Astrocyte of the cerebellum (primary cell): ENCODE measurements at regions not wholly inside any gene's neighbourhood (a gene's known extent, or its start where the extent isn't known, plus 50 kb on each side); places are given as distances from the start of the nearest gene placed in this dataset.

Experiments
- DNase-seq: peaks from one replicate; pipeline ENCODE4 v3.0.0-alpha.2; 2011; ENCODE audit warnings: low read depth
- H3K4me3 ChIP-seq: 2 replicates; pipeline ENCODE4 v1.5.1; 2011; ENCODE audit warnings: mild to moderate bottlenecking, low read depth, low read length, moderate library complexity
- in situ Hi-C: cut with HindIII; loops from 2 replicates; pipeline ENCODE4 v1.10.0; 2017; ENCODE audit warnings: low sequenced_read_pairs
- TF ChIP-seq, protein P1 (sequence below): IDR thresholded peaks from 2 replicates; pipeline ENCODE4 v1.5.1; 2012; ENCODE audit warnings: low read length, low read depth, moderate library complexity, mild to moderate bottlenecking; ENCODE audit errors: missing control alignments

DNA sequence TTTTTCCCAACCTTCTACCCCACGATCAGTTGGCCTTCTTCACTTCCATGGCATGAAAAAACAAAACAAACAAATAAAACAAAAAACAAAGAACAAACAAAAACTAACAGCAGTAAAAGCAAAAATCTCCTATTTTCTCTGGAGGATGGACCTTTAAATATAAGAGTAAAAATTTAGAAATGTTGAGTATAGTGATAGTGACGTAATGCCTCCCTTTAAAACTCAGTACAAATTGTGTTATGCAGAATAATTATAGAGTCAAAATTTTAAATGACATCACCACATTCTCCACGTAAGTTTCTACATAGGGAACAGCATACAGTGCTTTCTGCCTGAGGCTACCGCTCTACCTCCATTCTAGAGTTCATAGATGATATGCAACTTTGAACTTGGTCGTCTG is 2156.4 kb downstream of the PCDH7 start:
- TF ChIP-seq, protein P1, sequence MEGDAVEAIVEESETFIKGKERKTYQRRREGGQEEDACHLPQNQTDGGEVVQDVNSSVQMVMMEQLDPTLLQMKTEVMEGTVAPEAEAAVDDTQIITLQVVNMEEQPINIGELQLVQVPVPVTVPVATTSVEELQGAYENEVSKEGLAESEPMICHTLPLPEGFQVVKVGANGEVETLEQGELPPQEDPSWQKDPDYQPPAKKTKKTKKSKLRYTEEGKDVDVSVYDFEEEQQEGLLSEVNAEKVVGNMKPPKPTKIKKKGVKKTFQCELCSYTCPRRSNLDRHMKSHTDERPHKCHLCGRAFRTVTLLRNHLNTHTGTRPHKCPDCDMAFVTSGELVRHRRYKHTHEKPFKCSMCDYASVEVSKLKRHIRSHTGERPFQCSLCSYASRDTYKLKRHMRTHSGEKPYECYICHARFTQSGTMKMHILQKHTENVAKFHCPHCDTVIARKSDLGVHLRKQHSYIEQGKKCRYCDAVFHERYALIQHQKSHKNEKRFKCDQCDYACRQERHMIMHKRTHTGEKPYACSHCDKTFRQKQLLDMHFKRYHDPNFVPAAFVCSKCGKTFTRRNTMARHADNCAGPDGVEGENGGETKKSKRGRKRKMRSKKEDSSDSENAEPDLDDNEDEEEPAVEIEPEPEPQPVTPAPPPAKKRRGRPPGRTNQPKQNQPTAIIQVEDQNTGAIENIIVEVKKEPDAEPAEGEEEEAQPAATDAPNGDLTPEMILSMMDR, result no peak
- in situ Hi-C loops, result no loop called here
- no peak for DNase-seq
- H3K4me3 ChIP-seq, result no peak overlapping the region

DNA sequence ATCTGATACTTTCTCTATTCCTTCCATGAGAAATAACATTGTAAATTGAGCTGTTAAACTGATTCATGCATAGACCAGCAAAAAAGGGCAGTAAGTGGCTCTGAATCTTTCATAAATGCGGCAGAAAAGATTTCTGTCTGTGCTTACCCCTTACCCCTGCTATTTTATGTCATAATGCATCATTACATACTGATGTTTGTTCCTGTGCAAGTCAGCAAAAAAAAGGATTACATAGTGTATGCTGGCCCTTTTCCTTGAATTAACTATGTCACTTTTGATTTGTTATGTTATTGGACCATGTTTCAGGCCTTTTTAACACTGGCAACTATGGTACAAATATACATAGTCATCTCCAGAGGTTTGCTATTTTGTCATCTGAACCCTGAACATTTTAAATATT is 2159.7 kb downstream of the PCDH7 start:
- H3K4me3 ChIP-seq, result no peak overlapping the region
- DNase-seq, result no peak
- in situ Hi-C loops, result no loop called here
- TF ChIP-seq, protein P1, result no peak

GRCh38 chr4:32884198-32884597 is 2164.0 kb downstream of the PCDH7 start:
- no peak overlapping the region for H3K4me3 ChIP-seq
- TF ChIP-seq, protein P1, result no peak
- in situ Hi-C loops, result no loop called here
- DNase-seq, result no peak

DNA sequence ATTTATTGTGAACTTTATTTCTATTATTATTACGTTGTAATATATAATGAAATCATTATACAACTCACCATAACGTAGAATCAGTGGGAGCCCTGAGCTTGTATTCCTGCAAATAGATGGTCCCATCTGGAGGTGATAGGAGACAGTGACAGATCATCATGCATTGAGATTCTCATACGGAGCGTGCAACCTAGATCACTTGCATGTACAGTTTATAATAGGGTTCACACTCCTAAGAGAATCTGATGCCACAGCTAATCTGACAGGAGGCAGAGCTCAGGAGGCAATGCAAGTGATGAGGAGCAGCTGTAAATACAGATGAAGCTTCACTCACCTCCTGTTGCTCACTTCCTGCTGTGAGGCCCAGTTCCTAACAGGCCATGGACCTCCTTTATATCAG is 2170.2 kb downstream of the PCDH7 start:
- DNase-seq, result no peak
- in situ Hi-C loops, result no loop called here
- TF ChIP-seq, protein P1, result no peak
- H3K4me3 ChIP-seq, result no peak overlapping the region

DNA sequence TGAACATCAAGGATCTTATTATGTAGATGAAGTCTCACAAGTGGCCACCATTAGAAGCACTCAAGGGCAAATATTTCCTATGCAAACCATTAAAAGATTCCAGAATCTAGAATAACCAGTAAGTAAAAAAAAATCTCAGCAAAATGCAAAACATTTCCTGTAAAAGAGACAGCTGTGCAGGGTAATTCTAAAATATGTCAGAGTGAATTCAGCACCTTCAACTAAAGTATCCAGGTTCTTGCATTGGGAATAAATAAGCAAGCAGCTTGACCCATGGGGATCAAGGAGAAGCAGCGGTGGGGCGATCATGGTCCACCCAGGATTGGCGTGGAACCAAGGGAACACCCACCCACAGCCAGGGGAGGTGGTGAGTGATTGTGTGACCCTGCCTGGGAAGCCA is 2188.9 kb downstream of the PCDH7 start:
- TF ChIP-seq, protein P1, result no peak
- no peak overlapping the region for H3K4me3 ChIP-seq
- in situ Hi-C loops, result no loop called here

DNA sequence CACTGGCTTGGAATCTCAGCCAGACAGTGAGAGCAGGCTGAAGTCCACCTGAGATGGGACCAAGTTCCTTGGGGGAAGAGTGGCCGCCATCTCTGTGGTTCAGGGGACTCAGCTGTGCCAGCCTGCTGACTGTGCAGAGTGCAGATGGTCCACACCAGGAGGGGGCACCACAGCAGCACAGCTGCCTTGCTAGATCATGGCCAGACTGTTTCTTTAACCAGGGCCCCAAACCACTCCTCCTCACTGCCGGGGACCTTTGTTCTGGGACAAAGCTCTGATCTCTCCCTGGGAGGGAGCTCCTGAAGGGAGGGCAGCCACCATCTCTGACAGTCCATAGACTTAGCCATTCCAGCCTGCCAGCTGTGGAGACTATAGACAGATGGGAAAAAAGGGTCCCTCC is 2189.6 kb downstream of the PCDH7 start:
- DNase-seq, result no peak
- no peak overlapping the region for H3K4me3 ChIP-seq
- TF ChIP-seq, protein P1, result no peak
- in situ Hi-C loops, result no loop called here

More for the DNA sequence above, 2188.9 kb downstream of the PCDH7 start:
- DNase-seq, result no peak

DNA sequence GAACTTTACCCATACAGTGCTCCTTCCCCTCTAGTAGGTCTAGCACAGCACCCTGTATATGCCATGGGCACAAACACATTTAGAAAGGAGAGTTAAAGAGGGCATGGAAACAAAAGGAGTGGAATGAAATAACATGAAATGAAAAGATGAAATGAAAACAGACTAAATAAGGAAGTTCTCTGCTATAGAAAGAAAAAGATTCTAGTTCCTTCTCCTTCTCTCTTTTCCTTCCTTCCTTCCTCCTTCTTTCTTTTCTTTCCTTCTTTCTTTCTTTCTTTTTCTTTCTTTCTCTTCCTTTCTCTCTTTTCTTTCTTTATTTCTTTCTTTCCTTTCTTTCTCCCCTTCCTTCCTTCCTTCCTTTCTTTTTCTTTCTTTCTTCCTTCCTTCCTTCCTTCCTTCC is 2197.4 kb downstream of the PCDH7 start:
- DNase-seq, result no peak
- in situ Hi-C loops, result no loop called here
- TF ChIP-seq, protein P1, result no peak
- no peak overlapping the region for H3K4me3 ChIP-seq
